Testis (tissue), 2 donors: ENCODE measurements at regions not wholly inside any gene's neighbourhood (a gene's known extent, or its start where the extent isn't known, plus 50 kb on each side); places are given as distances from the start of the nearest gene placed in this dataset.

Source experiments
- CTCF ChIP-seq, 3 experiments: fragments of 450-650 bp in 2 of 3; fragments of 200-600 bp in 1 of 3; sonication (generic) in 1 of 3; IDR thresholded peaks; one replicate each; pipeline ENCODE4 v1.5.1; 2016 to 2019; ENCODE audit warnings: antibody characterized with exemption in 3 of 3, mild to moderate bottlenecking in 2 of 3, moderate library complexity in 1 of 3
- POLR2A ChIP-seq: fragments of 450-650 bp; IDR thresholded peaks from one replicate; pipeline ENCODE4 v1.6.1; 2017; ENCODE audit warnings: antibody characterized with exemption, mild to moderate bottlenecking, moderate library complexity

DNA sequence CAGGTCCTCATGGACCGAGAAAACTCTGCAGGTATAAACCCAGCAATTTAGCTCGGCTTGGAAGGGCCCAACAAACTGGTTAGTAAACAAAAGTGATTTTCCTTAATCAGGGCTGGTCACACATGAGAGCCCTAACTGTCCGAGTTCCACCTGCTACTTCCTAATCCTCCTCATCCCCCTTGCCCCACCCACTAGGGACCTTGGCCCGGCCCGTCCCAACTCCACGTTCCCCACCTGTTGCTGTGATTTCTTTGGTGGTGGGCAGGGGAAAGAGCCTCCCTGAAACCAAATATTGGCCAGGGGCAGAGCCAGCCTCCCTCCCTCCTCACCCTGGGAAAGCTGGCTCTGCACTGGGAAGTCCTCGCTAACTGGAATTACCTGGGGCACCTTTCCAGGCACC is 304.2 kb upstream of the PROX1 start:
- TF ChIP-seq CTCF (IDR thresholded peaks at IDR 0.05) (no peak), POLR2A (no peak)
